ENCODE measurements at regions not wholly inside any gene's neighbourhood (a gene's known extent, or its start where the extent isn't known, plus 50 kb on each side); places are given as distances from the start of the nearest gene placed in this dataset.

- no peak overlapping the region for H3K14ac ChIP-seq (replicated peaks; ENCODE audit: low read depth, low read length)
- DNase-seq, result peak; percentile 60
- no peak overlapping the region for H2BK20ac ChIP-seq (ENCODE audit: low read depth, low read length)
Measured at GRCh38 chr18:56217406-56217805, 421.0 kb downstream of the TXNL1 start.

More at GRCh38 chr18:56217406-56217805, 421.0 kb downstream of the TXNL1 start:
- no peak overlapping the region for H3K23ac ChIP-seq (ENCODE audit: low read depth, low read length)
- H3K18ac ChIP-seq (ENCODE audit: low read depth, low read length), result peak overlapping the region; percentile 33; the same call in 1 of the 2 replicates
- intact Hi-C loops (cut with micrococcal nuclease), result no loop called here
- dilution Hi-C loops (cut with HindIII; ENCODE audit: low sequenced_read_pairs, unreplicated experiment), result no loop called here
- no peak overlapping the region for H4K91ac ChIP-seq (ENCODE audit: insufficient read depth, low read depth, low read length)
- peaks cover 3% of the 10 kb centered on the region; the same call in 1 of the 2 replicates for H3K9me3 ChIP-seq (ENCODE audit: control insufficient read depth, insufficient read depth, low read length)
- no peaks in the 10 kb centered on the region for H3K79me1 ChIP-seq (ENCODE audit: low read depth in 1 of 2, low read length in 2 of 2)
- no TSS peak for BruUV-seq (replicated peaks)
- no peak overlapping the region for H2BK15ac ChIP-seq (ENCODE audit: low read depth, low read length)
- no peak overlapping the region for H2AK9ac ChIP-seq (replicated peaks; ENCODE audit: low read depth, low read length, poor library complexity)
- H3K4ac ChIP-seq (ENCODE audit: low read depth, low read length), result no peak overlapping the region
- CTCF ChIA-PET, result no interaction called here
- POLR2A ChIA-PET (ENCODE audit: unreplicated experiment), result no interaction called here
- H4K5ac ChIP-seq (ENCODE audit: low read depth, low read length), result peak overlapping the region; percentile 28; the same call in 1 of the 2 replicates
- H3K9ac ChIP-seq (ENCODE audit: low read depth, low read length), result no peak overlapping the region
- peak; percentile 44 for ATAC-seq (ENCODE audit: low read depth)
- H2BK120ac ChIP-seq (ENCODE audit: low read depth, low read length), result peak overlapping the region; percentile 37; the same call in 1 of the 2 replicates
- no peak overlapping the region for H2AK5ac ChIP-seq (ENCODE audit: low read depth, low read length)
- no CpG with 5 or more reads among the region's 1 CpG for WGBS, 2 experiments (ENCODE audit: extremely low coverage in 2 of 2, insufficient read length in 1 of 2)
- no peak overlapping the region for H2AFZ ChIP-seq (replicated peaks; ENCODE audit: low read length, poor library complexity)
- H3K9me1 ChIP-seq (ENCODE audit: insufficient read depth, low read length), result 0 out of 2 replicates have a peak, but pooled peaks cover 3% of the 10 kb centered on the region
- peaks cover 2% of the 10 kb centered on the region; the same call in 1 of the 2 replicates for H3K4me1 ChIP-seq (ENCODE audit: control insufficient read depth, insufficient read depth, low read length)
- no peaks in the 10 kb centered on the region for H4K20me1 ChIP-seq (ENCODE audit: insufficient read depth, low read length)
- peak overlapping the region; percentile 58 for H2BK5ac ChIP-seq (ENCODE audit: low read depth, low read length, poor library complexity, severe bottlenecking)
- TF ChIP-seq POLR2A (IDR thresholded peaks at IDR 0.05; ENCODE audit: low read depth, low read length) (no peak), CEBPB (IDR thresholded peaks at IDR 0.05; ENCODE audit: low read depth, low read length) (peak; percentile 45), CHD1 (IDR thresholded peaks at IDR 0.05; ENCODE audit: low read depth, low read length) (no peak), SMC3 (IDR thresholded peaks at IDR 0.05; ENCODE audit: low read depth, low read length) (no peak)
- no peak overlapping the region for H3K4me3 ChIP-seq (ENCODE audit: insufficient read depth, low read depth, low read length)
- no peaks in the 10 kb centered on the region for H3K36me3 ChIP-seq (ENCODE audit: control insufficient read depth, insufficient read depth, low read length)
- no peak overlapping the region for H4K8ac ChIP-seq (ENCODE audit: low read depth in 2 of 2, low read length in 2 of 2)
- no peak overlapping the region; the same call in 1 of the 2 replicates for H3K4me2 ChIP-seq (ENCODE audit: low read depth, low read length)
- in situ Hi-C loops (cut with MboI; ENCODE audit: low sequenced_read_pairs), result no loop called here
- no peaks in the 10 kb centered on the region for H3K27me3 ChIP-seq (ENCODE audit: control insufficient read depth, insufficient read depth, low read length)
- H3K27ac ChIP-seq (ENCODE audit: insufficient read depth, low read length), result no peak overlapping the region
- no peak overlapping the region for H3K56ac ChIP-seq (ENCODE audit: extremely low read depth, insufficient read depth, low read length)

Measured in IMR-90 (cell line).